ENCODE measurements at regions not wholly inside any gene's neighbourhood (a gene's known extent, or its start where the extent isn't known, plus 50 kb on each side); places are given as distances from the start of the nearest gene placed in this dataset.

DNA sequence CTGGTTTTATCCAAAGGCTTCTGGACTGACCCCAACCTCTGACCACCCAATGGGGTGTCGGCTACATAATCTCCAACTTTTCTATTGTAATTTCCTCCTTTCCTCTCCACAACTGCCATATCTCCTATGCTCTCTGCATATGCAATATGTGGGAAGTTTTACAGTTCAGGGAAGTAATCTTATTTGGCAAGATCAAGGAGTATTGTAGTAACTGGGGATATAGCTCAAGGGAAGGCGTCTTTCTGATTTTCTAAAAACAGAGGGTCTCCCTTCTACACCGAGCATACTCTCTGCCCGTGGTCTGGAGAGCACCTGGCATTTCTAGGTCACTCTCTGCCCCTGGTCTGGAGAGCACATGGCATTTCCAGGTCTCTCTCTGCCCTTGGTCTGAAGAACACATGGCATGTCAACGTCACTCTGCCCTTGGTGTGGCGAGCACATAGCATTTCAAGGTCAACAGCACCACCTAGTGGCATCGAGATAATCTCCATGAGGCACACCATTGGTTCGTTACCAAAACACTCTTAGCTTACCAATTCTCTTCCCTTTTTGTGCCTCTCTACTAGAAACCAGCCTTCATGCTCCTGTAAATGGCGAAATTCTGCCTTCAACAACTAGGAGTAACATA lies 616.4 kb upstream of the NUDT12 start:
- DNase-seq, result peak; percentile 57
- H3K27ac ChIP-seq, result no peak overlapping the region
- no peaks in the 10 kb centered on the region for H3K27me3 ChIP-seq (replicated peaks)
- TF ChIP-seq, protein P1, sequence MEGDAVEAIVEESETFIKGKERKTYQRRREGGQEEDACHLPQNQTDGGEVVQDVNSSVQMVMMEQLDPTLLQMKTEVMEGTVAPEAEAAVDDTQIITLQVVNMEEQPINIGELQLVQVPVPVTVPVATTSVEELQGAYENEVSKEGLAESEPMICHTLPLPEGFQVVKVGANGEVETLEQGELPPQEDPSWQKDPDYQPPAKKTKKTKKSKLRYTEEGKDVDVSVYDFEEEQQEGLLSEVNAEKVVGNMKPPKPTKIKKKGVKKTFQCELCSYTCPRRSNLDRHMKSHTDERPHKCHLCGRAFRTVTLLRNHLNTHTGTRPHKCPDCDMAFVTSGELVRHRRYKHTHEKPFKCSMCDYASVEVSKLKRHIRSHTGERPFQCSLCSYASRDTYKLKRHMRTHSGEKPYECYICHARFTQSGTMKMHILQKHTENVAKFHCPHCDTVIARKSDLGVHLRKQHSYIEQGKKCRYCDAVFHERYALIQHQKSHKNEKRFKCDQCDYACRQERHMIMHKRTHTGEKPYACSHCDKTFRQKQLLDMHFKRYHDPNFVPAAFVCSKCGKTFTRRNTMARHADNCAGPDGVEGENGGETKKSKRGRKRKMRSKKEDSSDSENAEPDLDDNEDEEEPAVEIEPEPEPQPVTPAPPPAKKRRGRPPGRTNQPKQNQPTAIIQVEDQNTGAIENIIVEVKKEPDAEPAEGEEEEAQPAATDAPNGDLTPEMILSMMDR (IDR thresholded peaks at IDR 0.05; ENCODE audit: low read depth, low read length, missing control alignments), result peak; percentile 62
- in situ Hi-C loops (cut with HindIII; ENCODE audit: low pct_ligation_motif_present, low sequenced_read_pairs), result no loop called here
- no peak overlapping the region for H3K4me3 ChIP-seq (ENCODE audit: low read depth, low read length)
- H3K36me3 ChIP-seq (replicated peaks), result no peaks in the 10 kb centered on the region

DNA sequence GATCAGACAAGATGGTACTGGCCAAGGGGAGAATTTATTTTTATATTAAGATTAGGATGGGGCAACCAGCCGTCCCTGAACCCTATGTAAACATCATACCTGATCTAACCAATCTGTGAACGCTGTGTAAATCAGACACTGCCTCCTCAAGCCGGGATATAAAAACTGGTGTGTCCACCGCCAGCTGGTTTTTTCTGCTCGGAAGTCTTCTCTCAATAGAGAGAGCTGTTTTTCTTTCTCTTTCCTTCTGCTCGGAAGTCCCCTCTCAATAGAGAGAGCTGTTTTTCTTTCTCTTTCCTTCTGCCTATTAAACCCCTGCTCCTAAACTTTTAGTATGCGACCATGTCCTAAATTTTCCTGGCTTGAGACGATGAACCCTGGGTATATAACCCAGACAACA lies 615.5 kb upstream of the NUDT12 start:
- in situ Hi-C loops (cut with HindIII; ENCODE audit: low pct_ligation_motif_present, low sequenced_read_pairs), result no loop called here

DNA sequence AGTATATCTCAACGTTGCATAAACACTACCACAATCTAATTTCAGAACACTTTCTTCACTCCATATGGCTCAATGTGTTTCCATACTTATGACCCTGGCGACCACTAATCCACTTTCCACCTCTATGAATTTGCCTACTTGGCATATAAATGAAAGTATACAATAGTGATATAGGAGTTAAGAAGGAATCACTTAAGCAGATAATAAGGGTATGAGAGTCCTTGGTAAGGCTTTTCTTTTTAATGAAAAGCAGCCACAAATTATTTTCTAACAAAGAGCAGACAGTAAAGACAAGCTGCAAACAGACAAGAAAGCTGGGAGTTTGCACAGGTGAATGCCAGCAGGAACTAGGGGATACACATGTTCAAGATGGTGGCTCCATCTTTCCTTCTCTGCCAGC lies 615.1 kb upstream of the NUDT12 start:
- TF ChIP-seq, protein P1 (IDR thresholded peaks at IDR 0.05; ENCODE audit: low read depth, low read length, missing control alignments), result no peak
- Histone ChIP-seq H3K4me3 (ENCODE audit: low read depth, low read length) (no peak overlapping the region), H3K27ac (no peak overlapping the region), H3K36me3 (replicated peaks) (no peaks in the 10 kb centered on the region), H3K27me3 (replicated peaks) (no peaks in the 10 kb centered on the region)
- in situ Hi-C loops (cut with HindIII; ENCODE audit: low pct_ligation_motif_present, low sequenced_read_pairs), result no loop called here
- no peak for DNase-seq

More for the DNA sequence above, 615.5 kb upstream of the NUDT12 start:
- H3K27me3 ChIP-seq (replicated peaks), result no peaks in the 10 kb centered on the region
- TF ChIP-seq, protein P1 (IDR thresholded peaks at IDR 0.05; ENCODE audit: low read depth, low read length, missing control alignments), result no peak
- no peak overlapping the region for H3K4me3 ChIP-seq (ENCODE audit: low read depth, low read length)
- H3K27ac ChIP-seq, result no peak overlapping the region
- H3K36me3 ChIP-seq (replicated peaks), result no peaks in the 10 kb centered on the region
- no peak for DNase-seq

DNA sequence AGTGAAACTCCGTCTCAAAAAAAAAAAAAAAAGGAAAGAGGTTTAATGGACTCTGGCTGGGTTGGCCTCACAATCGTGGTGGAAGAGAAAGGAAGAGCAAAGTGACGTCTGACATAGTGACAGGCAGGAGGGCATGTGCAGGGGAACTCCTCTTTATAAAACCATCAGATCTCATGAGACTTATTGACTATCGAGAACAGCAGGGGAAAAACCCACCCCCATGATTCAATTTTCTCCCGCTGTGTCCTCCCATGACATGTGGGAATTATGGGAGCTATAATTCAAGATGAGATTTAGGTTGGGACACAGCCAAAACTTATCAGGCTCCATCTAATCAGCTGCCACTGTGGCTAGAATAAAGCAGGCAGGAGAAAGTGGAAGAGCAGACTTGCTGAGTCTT lies 610.4 kb upstream of the NUDT12 start:
- no peak overlapping the region for H3K27ac ChIP-seq
- H3K36me3 ChIP-seq (replicated peaks), result no peaks in the 10 kb centered on the region
- in situ Hi-C loops (cut with HindIII; ENCODE audit: low pct_ligation_motif_present, low sequenced_read_pairs), result no loop called here
- H3K4me3 ChIP-seq (ENCODE audit: low read depth, low read length), result no peak overlapping the region
- TF ChIP-seq, protein P1 (IDR thresholded peaks at IDR 0.05; ENCODE audit: low read depth, low read length, missing control alignments), result no peak
- DNase-seq, result no peak
- H3K27me3 ChIP-seq (replicated peaks), result no peaks in the 10 kb centered on the region

DNA sequence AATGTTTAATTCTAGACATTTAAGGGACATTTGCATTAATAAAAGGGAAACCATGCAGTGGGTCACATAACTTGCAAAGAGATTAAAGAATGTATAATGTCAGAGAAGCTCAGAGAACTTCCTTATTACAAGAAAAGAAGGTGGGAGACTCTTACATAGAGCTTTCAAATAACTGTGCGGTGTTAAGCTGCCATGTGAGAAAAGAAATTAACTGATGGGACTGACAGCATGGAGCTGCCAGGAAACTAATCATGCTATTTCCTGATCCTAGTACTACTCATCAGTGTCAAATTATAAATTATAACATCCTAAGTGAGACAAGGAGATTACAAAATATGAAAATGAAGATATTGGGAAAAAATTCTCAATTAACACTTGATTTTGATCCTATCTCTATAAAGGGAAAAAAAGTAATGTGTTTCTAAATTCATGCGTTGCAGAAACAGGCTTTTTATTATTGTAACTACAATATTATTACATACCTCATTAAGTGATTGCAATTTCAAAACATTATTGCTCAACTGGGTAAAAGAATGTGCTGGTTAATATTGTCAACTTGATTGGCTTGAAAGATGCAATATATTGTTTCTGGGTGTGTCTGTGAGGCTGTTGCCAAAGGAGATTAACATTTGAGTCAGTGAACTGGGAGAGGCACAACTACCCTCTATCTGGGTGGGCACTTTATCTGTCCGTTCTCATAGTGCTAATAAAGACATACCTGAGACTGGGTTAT lies 609.5 kb upstream of the NUDT12 start:
- in situ Hi-C loops (cut with HindIII; ENCODE audit: low pct_ligation_motif_present, low sequenced_read_pairs), result no loop called here
- TF ChIP-seq, protein P1 (IDR thresholded peaks at IDR 0.05; ENCODE audit: low read depth, low read length, missing control alignments), result no peak
- no peak for DNase-seq

More for the DNA sequence above, 609.5 kb upstream of the NUDT12 start:
- no peaks in the 10 kb centered on the region for H3K27me3 ChIP-seq (replicated peaks)
- no peak overlapping the region for H3K27ac ChIP-seq
- H3K4me3 ChIP-seq (ENCODE audit: low read depth, low read length), result no peak overlapping the region
- H3K36me3 ChIP-seq (replicated peaks), result no peaks in the 10 kb centered on the region
